ENCODE measurements at regions not wholly inside any gene's neighbourhood (a gene's known extent, or its start where the extent isn't known, plus 50 kb on each side); places are given as distances from the start of the nearest gene placed in this dataset.

DNA sequence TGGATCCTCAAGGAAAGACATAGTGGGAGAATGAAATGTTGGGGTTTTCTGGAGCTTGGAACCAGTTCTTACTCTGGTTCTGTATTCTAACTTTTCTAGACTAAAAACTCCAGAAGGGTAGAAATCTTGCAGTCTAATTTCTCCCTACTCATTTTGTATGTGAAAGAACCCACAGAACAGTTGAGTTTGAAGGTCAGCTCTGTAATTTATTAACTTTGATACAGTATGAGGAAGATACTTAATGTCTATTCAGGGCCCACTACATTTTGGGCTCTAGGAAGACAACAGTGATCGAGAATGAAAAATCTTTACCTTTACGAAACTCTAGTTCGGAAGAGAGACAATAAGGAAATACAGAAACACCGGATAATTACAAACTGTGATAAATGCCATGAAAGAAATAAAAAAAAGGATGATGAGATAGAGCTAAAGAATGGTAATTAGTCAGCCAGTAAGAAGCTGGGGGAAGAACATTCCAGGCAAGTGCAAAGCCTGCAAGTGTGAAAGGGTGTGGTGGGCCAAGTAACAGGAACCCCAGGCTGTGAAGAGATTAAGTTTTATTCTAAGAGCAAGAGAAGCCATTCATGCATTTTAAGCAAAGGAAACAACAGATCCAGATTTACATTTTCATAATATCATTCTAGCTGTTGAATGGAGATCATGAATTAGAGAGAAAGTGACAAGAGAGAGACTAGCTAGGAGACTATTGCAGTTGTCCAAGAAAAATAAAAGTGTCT is 159.9 kb upstream of the HMCN1 start:
- CTCF ChIA-PET, result interaction anchor here (1.3 kb wide), 1 partner anchor 22 kb away, joined by 3 read pairs; no protein-coding TSS in a partner anchor
- Mint-ChIP-seq H3K27me3 (ENCODE audit: unreplicated experiment) (no peaks in the 10 kb centered on the region), H3K9me3 (ENCODE audit: low read depth, unreplicated experiment) (peaks cover 4% of the 10 kb centered on the region), H3K27ac (ENCODE audit: unreplicated experiment) (no peak overlapping the region), H3K4me1 (ENCODE audit: low read depth, unreplicated experiment) (peaks cover 55% of the 10 kb centered on the region), H3K4me3 (ENCODE audit: low read depth, unreplicated experiment) (no peak overlapping the region), H3K36me3 (ENCODE audit: insufficient read depth, unreplicated experiment) (no peaks in the 10 kb centered on the region)
- intact Hi-C loops (cut with micrococcal nuclease; ENCODE audit: unreplicated experiment), result no loop called here
- TF ChIP-seq, protein P1, sequence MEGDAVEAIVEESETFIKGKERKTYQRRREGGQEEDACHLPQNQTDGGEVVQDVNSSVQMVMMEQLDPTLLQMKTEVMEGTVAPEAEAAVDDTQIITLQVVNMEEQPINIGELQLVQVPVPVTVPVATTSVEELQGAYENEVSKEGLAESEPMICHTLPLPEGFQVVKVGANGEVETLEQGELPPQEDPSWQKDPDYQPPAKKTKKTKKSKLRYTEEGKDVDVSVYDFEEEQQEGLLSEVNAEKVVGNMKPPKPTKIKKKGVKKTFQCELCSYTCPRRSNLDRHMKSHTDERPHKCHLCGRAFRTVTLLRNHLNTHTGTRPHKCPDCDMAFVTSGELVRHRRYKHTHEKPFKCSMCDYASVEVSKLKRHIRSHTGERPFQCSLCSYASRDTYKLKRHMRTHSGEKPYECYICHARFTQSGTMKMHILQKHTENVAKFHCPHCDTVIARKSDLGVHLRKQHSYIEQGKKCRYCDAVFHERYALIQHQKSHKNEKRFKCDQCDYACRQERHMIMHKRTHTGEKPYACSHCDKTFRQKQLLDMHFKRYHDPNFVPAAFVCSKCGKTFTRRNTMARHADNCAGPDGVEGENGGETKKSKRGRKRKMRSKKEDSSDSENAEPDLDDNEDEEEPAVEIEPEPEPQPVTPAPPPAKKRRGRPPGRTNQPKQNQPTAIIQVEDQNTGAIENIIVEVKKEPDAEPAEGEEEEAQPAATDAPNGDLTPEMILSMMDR (IDR thresholded peaks at IDR 0.05; ENCODE audit: unreplicated experiment), result no peak
- no TSS peak for BruUV-seq (replicated peaks)
- DNase-seq, result no peak

GRCh38 chr1:185573677-185574076 is 160.5 kb upstream of the HMCN1 start:
- H3K4me1 Mint-ChIP-seq (ENCODE audit: low read depth, unreplicated experiment), result peaks cover 54% of the 10 kb centered on the region
- TF ChIP-seq, protein P1 (IDR thresholded peaks at IDR 0.05; ENCODE audit: unreplicated experiment), result no peak
- no peak for DNase-seq
- H3K36me3 Mint-ChIP-seq (ENCODE audit: insufficient read depth, unreplicated experiment), result no peaks in the 10 kb centered on the region
- no peak overlapping the region for H3K4me3 Mint-ChIP-seq (ENCODE audit: low read depth, unreplicated experiment)
- intact Hi-C loops (cut with micrococcal nuclease; ENCODE audit: unreplicated experiment), result no loop called here
- H3K27ac Mint-ChIP-seq (ENCODE audit: unreplicated experiment), result no peak overlapping the region
- BruUV-seq (replicated peaks), result no TSS peak
- CTCF ChIA-PET, result interaction anchor here (1.3 kb wide), 2 partner anchors 9 to 22 kb away, joined by 3 read pairs; no protein-coding TSS in a partner anchor
- H3K27me3 Mint-ChIP-seq (ENCODE audit: unreplicated experiment), result no peaks in the 10 kb centered on the region
- peaks cover 1% of the 10 kb centered on the region for H3K9me3 Mint-ChIP-seq (ENCODE audit: low read depth, unreplicated experiment)

- no peak overlapping the region for H3K27ac Mint-ChIP-seq (ENCODE audit: unreplicated experiment)
- BruUV-seq (replicated peaks), result no TSS peak
- no peak for DNase-seq
- no peak overlapping the region for H3K4me3 Mint-ChIP-seq (ENCODE audit: low read depth, unreplicated experiment)
- TF ChIP-seq, protein P1 (IDR thresholded peaks at IDR 0.05; ENCODE audit: unreplicated experiment), result no peak
- peaks cover 49% of the 10 kb centered on the region for H3K4me1 Mint-ChIP-seq (ENCODE audit: low read depth, unreplicated experiment)
- CTCF ChIA-PET, result interaction anchor here (1.3 kb wide), 1 partner anchor 9 kb away, joined by 3 read pairs; no protein-coding TSS in a partner anchor
- no peaks in the 10 kb centered on the region for H3K36me3 Mint-ChIP-seq (ENCODE audit: insufficient read depth, unreplicated experiment)
- H3K9me3 Mint-ChIP-seq (ENCODE audit: low read depth, unreplicated experiment), result no peaks in the 10 kb centered on the region
- intact Hi-C loops (cut with micrococcal nuclease; ENCODE audit: unreplicated experiment), result no loop called here
- H3K27me3 Mint-ChIP-seq (ENCODE audit: unreplicated experiment), result no peaks in the 10 kb centered on the region
These were observed 161.0 kb upstream of the HMCN1 start for GRCh38 chr1:185573162-185573561.

DNA sequence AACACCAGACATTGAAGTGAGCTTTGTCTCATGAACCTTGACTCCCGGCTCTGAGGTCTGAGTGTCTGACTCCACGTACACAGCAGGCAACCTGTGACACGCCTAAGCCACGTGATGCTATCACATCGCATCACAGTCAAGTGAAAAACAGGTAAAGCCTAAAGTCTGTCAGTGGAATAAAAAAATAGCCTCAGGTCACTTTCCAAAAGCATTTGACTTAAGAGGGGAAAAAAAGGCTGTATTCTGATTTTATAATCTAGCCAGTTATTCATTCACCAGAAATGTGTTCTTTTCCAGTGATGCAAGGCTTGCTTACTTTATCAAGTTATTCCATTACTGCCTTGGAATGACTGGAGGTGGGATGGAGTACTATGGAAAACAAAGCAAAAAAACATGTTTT is 163.2 kb upstream of the HMCN1 start:
- intact Hi-C loops (cut with micrococcal nuclease; ENCODE audit: unreplicated experiment), result no loop called here
- Mint-ChIP-seq H3K4me1 (ENCODE audit: low read depth, unreplicated experiment) (peaks cover 67% of the 10 kb centered on the region), H3K27ac (ENCODE audit: unreplicated experiment) (no peak overlapping the region), H3K4me3 (ENCODE audit: low read depth, unreplicated experiment) (no peak overlapping the region), H3K36me3 (ENCODE audit: insufficient read depth, unreplicated experiment) (peaks cover 5% of the 10 kb centered on the region), H3K27me3 (ENCODE audit: unreplicated experiment) (no peaks in the 10 kb centered on the region), H3K9me3 (ENCODE audit: low read depth, unreplicated experiment) (no peaks in the 10 kb centered on the region)
- TF ChIP-seq, protein P1 (IDR thresholded peaks at IDR 0.05; ENCODE audit: unreplicated experiment), result no peak
- CTCF ChIA-PET, result interaction anchor here (0.7 kb wide), 1 partner anchor 255 kb away, joined by 3 read pairs; no protein-coding TSS in a partner anchor
- DNase-seq, result no peak
- BruUV-seq (replicated peaks), result no TSS peak
